Heart left ventricle (tissue), 16 donors: ENCODE measurements at regions not wholly inside any gene's neighbourhood (a gene's known extent, or its start where the extent isn't known, plus 50 kb on each side); places are given as distances from the start of the nearest gene placed in this dataset.
A peak's percentile ranks its signal among the peaks of the same experiment; 100 is the strongest.

Experiments used
- ATAC-seq, 4 donors: fragments of 200-7000 bp; cut with Tn5 transposase; one replicate each; pipeline ENCODE4 v1.9.1; 2020 to 2022; ENCODE audit warnings: moderate library complexity in 4 of 4, mild to moderate bottlenecking in 3 of 4, moderate number of reproducible peaks in 1 of 4
- DNase-seq, 5 donors: peaks; one replicate each; pipeline ENCODE4 v3.0.0-alpha.2; 2020
- H3K27ac ChIP-seq, 12 donors: fragments of 200-600 bp; sonication (generic) in 4 of 12; one replicate each; pipeline versions ENCODE4 v1.5.0 to v1.8.0; 2016 to 2022; ENCODE audit warnings: mild to moderate bottlenecking in 2 of 12
- H3K27me3 ChIP-seq, 9 donors: fragments of 200-600 bp; sonication (generic) in 2 of 9; one replicate each; pipeline versions ENCODE4 v1.5.1 to v1.8.0; 2016 to 2022; ENCODE audit warnings: mild to moderate bottlenecking in 3 of 9
- H3K36me3 ChIP-seq, 9 donors: fragments of 200-600 bp; sonication (generic) in 2 of 9; one replicate each; pipeline versions ENCODE4 v1.5.0 to v1.8.0; 2018 to 2022; ENCODE audit warnings: mild to moderate bottlenecking in 2 of 9
- H3K4me1 ChIP-seq, 12 donors: fragments of 200-600 bp; sonication (generic) in 4 of 12; one replicate each; pipeline versions ENCODE4 v1.5.0 to v1.8.0; 2016 to 2022; ENCODE audit warnings: mild to moderate bottlenecking in 3 of 12
- H3K4me3 ChIP-seq, 12 donors: fragments of 200-600 bp; sonication (generic) in 4 of 12; one replicate each; pipeline versions ENCODE4 v1.5.0 to v1.8.0; 2017 to 2022; ENCODE audit warnings: mild to moderate bottlenecking in 9 of 12, moderate library complexity in 4 of 12
- H3K9me3 ChIP-seq, 12 donors: fragments of 200-600 bp; sonication (generic) in 4 of 12; one replicate each; pipeline versions ENCODE4 v1.5.0 to v1.8.0; 2016 to 2022; ENCODE audit warnings: mild to moderate bottlenecking in 1 of 12
- CTCF ChIP-seq, 12 donors: fragments of 200-600 bp; sonication (generic) in 4 of 12; IDR thresholded peaks; one replicate each; pipeline versions ENCODE4 v1.5.0 to v1.8.0; 2018 to 2022; ENCODE audit warnings: antibody characterized with exemption in 12 of 12, mild to moderate bottlenecking in 5 of 12
- POLR2A ChIP-seq, 2 donors: fragments of 450-650 bp; IDR thresholded peaks; one replicate each; pipeline ENCODE4 v1.6.1; 2017; ENCODE audit warnings: antibody characterized with exemption in 2 of 2, mild to moderate bottlenecking in 2 of 2, moderate library complexity in 2 of 2
- WGBS, 4 donors: extraction: QIAGEN DNeasy Blood & Tissue Kit in 2 of 4; methylation state at CpG; one replicate each; pipeline versions ENCODE4 v1.1.5 to v1.1.7; 2013 to 2018; 5-methylcytosine and 5-hydroxymethylcytosine counted together
- intact Hi-C, 10 donors: fragments of 100-400 bp; cut with DNase I; formaldehyde crosslinking; loops; one replicate each; pipeline versions ENCODE4 v1.11.1 to v1.14.2; 2022
- donor health status: ischemic (EF 13 %, LVEDD 7.1; RV severe dilation, severe dysfunction).
- donor health status: healthy with polysubstance abuse.
- donor health status: DM: no; HTN: yes; CAD: no.
- donor health status: DM: no; HTN: no; CAD: no.
- donor health status: ischemic (EF 25% LVEDD 6.9; RV normal size, moderate dysfunction).
- donor health status: ischemic (EF 25% LVEDD 5.7; RV mildly dilated, moderate dysfunction).
- donor health status: healthy.
- donor health status: DM: yes; HTN: yes; CAD: no.
- donor health status: ischemic (EF 35%, LVEDD 5.7; RV mildly dilated, moderate dysfunction).
- donor health status: nonischemic (EF 11% LVEDD 7.7; RV severe dilation, severe dysfunction).
- donor health status: DM: yes; HTN: yes; CAD: no.
- donor health status: PGD.
- donor health status: ischemic (EF 29% LVEDD 5.4; RV normal size, mild dysfunction).
- donor health status: nonischemic (EF 23%, LVEDD 6.1; RV moderate dilation, normal function).

GRCh38 chr17:71117466-71117865 lies 948.1 kb downstream of the KCNJ2 start:
- TF ChIP-seq POLR2A (IDR thresholded peaks at IDR 0.05) (no peak), CTCF (IDR thresholded peaks at IDR 0.05) (no peak)

GRCh38 chr17:71118039-71118438 lies 948.7 kb downstream of the KCNJ2 start:
- H3K27ac ChIP-seq = no peak overlapping the region
- H3K27me3 ChIP-seq = peaks cover 0 to 6% (median 0%) of the 10 kb centered on the region in 9 donors
- WGBS, 4 donors = 64 to 68% (median 65%) methylated on average over 4 of the region's 4 CpGs
- no peaks in the 10 kb centered on the region for H3K9me3 ChIP-seq
- H3K4me1 ChIP-seq = no peaks in the 10 kb centered on the region
- intact Hi-C loops = loop anchor here in 9 of 10 donors (1.0 to 10.0 kb wide), 7 partner anchors 344 to 1424 kb away; partner anchors contain the start of gene SOX9 (in 1 of the 9)
- no peaks in the 10 kb centered on the region for H3K36me3 ChIP-seq
- DNase-seq = no peak
- ATAC-seq = no peak
- TF ChIP-seq CTCF (IDR thresholded peaks at IDR 0.05) (peak in 11 of 12 donors; percentile 17 to 50 (median 36)), POLR2A (IDR thresholded peaks at IDR 0.05) (no peak)
- H3K4me3 ChIP-seq = no peak overlapping the region

More at GRCh38 chr17:71117466-71117865, 948.1 kb downstream of the KCNJ2 start:
- Histone ChIP-seq H3K27ac (no peak overlapping the region), H3K9me3 (no peaks in the 10 kb centered on the region), H3K4me3 (no peak overlapping the region), H3K27me3 (peaks cover 0 to 6% (median 0%) of the 10 kb centered on the region in 9 donors), H3K4me1 (no peaks in the 10 kb centered on the region), H3K36me3 (no peaks in the 10 kb centered on the region)
- 39 to 45% (median 40%) methylated on average over 4 of the region's 4 CpGs for WGBS, 4 donors
- ATAC-seq (no peak), DNase-seq (no peak)
- intact Hi-C loops = loop anchor here in 9 of 10 donors (5.0 to 10.0 kb wide), 6 partner anchors 345 to 1425 kb away; partner anchors contain the start of gene SOX9 (in 1 of the 9)

- no peak for TF ChIP-seq POLR2A (IDR thresholded peaks at IDR 0.05)
- no peak for TF ChIP-seq CTCF (IDR thresholded peaks at IDR 0.05)
- Histone ChIP-seq H3K4me1 (no peaks in the 10 kb centered on the region), H3K4me3 (no peak overlapping the region), H3K27ac (no peak overlapping the region), H3K27me3 (no peaks in the 10 kb centered on the region), H3K36me3 (no peaks in the 10 kb centered on the region), H3K9me3 (peaks cover 0 to 3% (median 0%) of the 10 kb centered on the region in 12 donors)
- ATAC-seq = no peak
- intact Hi-C loops = loop anchor here in 2 of 10 donors (10.0 kb wide), 2 partner anchors 327 to 337 kb away; no protein-coding TSS in a partner anchor
- 65 to 76% (median 69%) methylated on average over 2 of the region's 2 CpGs for WGBS, 4 donors
- DNase-seq = no peak
Observed at GRCh38 chr17:71127416-71127815, 958.1 kb downstream of the KCNJ2 start.

- no peak overlapping the region for H3K4me3 ChIP-seq
- no peaks in the 10 kb centered on the region for H3K9me3 ChIP-seq
- no peaks in the 10 kb centered on the region for H3K4me1 ChIP-seq
- no peaks in the 10 kb centered on the region for H3K27me3 ChIP-seq
- intact Hi-C loops = no loop called here
- 32 to 46% (median 39%) methylated on average over 3 of the region's 3 CpGs for WGBS, 4 donors
- H3K27ac ChIP-seq = no peak overlapping the region
- TF ChIP-seq POLR2A (IDR thresholded peaks at IDR 0.05) = no peak
- TF ChIP-seq CTCF (IDR thresholded peaks at IDR 0.05) = no peak
- ATAC-seq = no peak
- H3K36me3 ChIP-seq = no peaks in the 10 kb centered on the region
- DNase-seq = no peak
Observed at GRCh38 chr17:71142333-71142732, 973.0 kb downstream of the KCNJ2 start.
